Fibroblast of skin of scalp (primary cell): ENCODE measurements at regions not wholly inside any gene's neighbourhood (a gene's known extent, or its start where the extent isn't known, plus 50 kb on each side); places are given as distances from the start of the nearest gene placed in this dataset.
"Not testable (repeated sequence)": the region's sequence is repeated elsewhere in the genome, so short reads cannot be mapped to it uniquely, and the experiment has no call there.

ENCODE experiments used
- DNase-seq: peaks from one replicate; pipeline ENCODE4 v3.0.0-alpha.2; 2013

GRCh38 chr7:135872861-135873260 is 104.3 kb downstream of the MTPN start:
- not testable (repeated sequence) for DNase-seq

- DNase-seq, result no peak
These were observed 114.2 kb upstream of the FAM180A start for GRCh38 chr7:135862586-135863340.

GRCh38 chr7:135859538-135859937 is 110.9 kb upstream of the FAM180A start:
- DNase-seq, result peak; percentile 29

- DNase-seq, result no peak
These were observed 110.2 kb upstream of the FAM180A start for GRCh38 chr7:135858851-135859250.

GRCh38 chr7:135858379-135858778 is 109.8 kb upstream of the FAM180A start:
- DNase-seq, result no peak

- no peak for DNase-seq
These were observed 109.1 kb upstream of the FAM180A start for GRCh38 chr7:135857519-135858274.

- peak; percentile 31 for DNase-seq
These were observed 107.9 kb upstream of the FAM180A start for GRCh38 chr7:135856356-135857144.

GRCh38 chr7:135855846-135856245 is 107.2 kb upstream of the FAM180A start:
- DNase-seq, result peak; percentile 16

- no peak for DNase-seq
These were observed 104.9 kb upstream of the FAM180A start for GRCh38 chr7:135853499-135853898.

- no peak for DNase-seq
These were observed 104.4 kb upstream of the FAM180A start for GRCh38 chr7:135853008-135853407.

- no peak for DNase-seq
These were observed 98.6 kb upstream of the FAM180A start for GRCh38 chr7:135847242-135847641.

- no peak for DNase-seq
These were observed 97.7 kb upstream of the FAM180A start for GRCh38 chr7:135846339-135846738.

- DNase-seq, result no peak
These were observed 96.9 kb upstream of the FAM180A start for GRCh38 chr7:135845415-135846075.

GRCh38 chr7:135844903-135845302 is 96.3 kb upstream of the FAM180A start:
- DNase-seq, result no peak

- DNase-seq, result no peak
These were observed 94.6 kb upstream of the FAM180A start for GRCh38 chr7:135843214-135843613.

GRCh38 chr7:135842446-135843179 is 94.0 kb upstream of the FAM180A start:
- no peak for DNase-seq

- DNase-seq, result no peak
These were observed 92.0 kb upstream of the FAM180A start for GRCh38 chr7:135840591-135840990.

GRCh38 chr7:135837675-135838074 is 89.1 kb upstream of the FAM180A start:
- DNase-seq, result no peak

GRCh38 chr7:135834266-135834665 is 85.7 kb upstream of the FAM180A start:
- DNase-seq, result no peak

GRCh38 chr7:135833642-135834041 is 85.0 kb upstream of the FAM180A start:
- DNase-seq, result no peak

- no peak for DNase-seq
These were observed 83.0 kb upstream of the FAM180A start for GRCh38 chr7:135831455-135832195.
